H9 (cell line): ENCODE measurements at regions not wholly inside any gene's neighbourhood (a gene's known extent, or its start where the extent isn't known, plus 50 kb on each side); places are given as distances from the start of the nearest gene placed in this dataset.

Experiments
- DNase-seq: peaks from one replicate; pipeline ENCODE4 v3.0.0-alpha.2; 2017
- H2AFZ ChIP-seq: one replicate; pipeline ENCODE4 v1.6.1; 2013; ENCODE audit warnings: mild to moderate bottlenecking, low read length, control low read depth, moderate library complexity
- H2AK5ac ChIP-seq: 2 replicates; pipeline ENCODE4 v1.6.1; 2013; ENCODE audit warnings: low read length, control low read depth, mixed read lengths; ENCODE audit not compliant: insufficient read length
- H2BK120ac ChIP-seq: one replicate; pipeline ENCODE4 v1.6.1; 2013; ENCODE audit warnings: low read depth, mild to moderate bottlenecking, low read length, control low read depth, inconsistent platforms; ENCODE audit not compliant: poor library complexity, severe bottlenecking
- H2BK12ac ChIP-seq: 2 replicates; pipeline ENCODE4 v1.6.1; 2013; ENCODE audit warnings: low read length, control low read depth, mixed read lengths, low read depth; ENCODE audit not compliant: insufficient read length
- H2BK15ac ChIP-seq: 2 replicates; pipeline ENCODE4 v1.6.1; 2013; ENCODE audit warnings: low read depth, low read length, control low read depth
- H2BK20ac ChIP-seq: one replicate; pipeline ENCODE4 v1.6.1; 2013; ENCODE audit warnings: low read depth, mild to moderate bottlenecking, low read length, control low read depth, inconsistent platforms; ENCODE audit not compliant: poor library complexity, severe bottlenecking
- H2BK5ac ChIP-seq: 2 replicates; pipeline ENCODE4 v1.6.1; 2013; ENCODE audit warnings: low read length, control low read depth, mixed read lengths; ENCODE audit not compliant: insufficient read length
- H3K14ac ChIP-seq: 2 replicates; pipeline ENCODE4 v1.6.1; 2013; ENCODE audit warnings: low read length, control low read depth; ENCODE audit not compliant: insufficient read depth
- H3K18ac ChIP-seq: 2 replicates; pipeline ENCODE4 v1.6.1; 2013; ENCODE audit warnings: low read depth, mild to moderate bottlenecking, mixed read lengths, low read length, control low read depth; ENCODE audit not compliant: insufficient read length
- H3K23ac ChIP-seq: 2 replicates; pipeline ENCODE4 v1.6.1; 2013; ENCODE audit warnings: low read length, control low read depth, mixed read lengths, low read depth; ENCODE audit not compliant: insufficient read length
- H3K23me2 ChIP-seq: 2 replicates; pipeline ENCODE4 v1.6.1; 2013; ENCODE audit warnings: low read depth, mild to moderate bottlenecking, mixed read lengths, low read length, control low read depth; ENCODE audit not compliant: insufficient read length, poor library complexity, severe bottlenecking
- H3K27ac ChIP-seq: 2 replicates; pipeline ENCODE4 v1.5.1; 2013; ENCODE audit warnings: low read length, control low read depth, mixed read lengths, low read depth; ENCODE audit not compliant: insufficient read length
- H3K27me3 ChIP-seq: 2 replicates; pipeline ENCODE4 v1.6.1; 2013; ENCODE audit warnings: low read length, control low read depth, inconsistent platforms; ENCODE audit not compliant: insufficient read depth
- H3K4ac ChIP-seq: 2 replicates; pipeline ENCODE4 v1.6.1; 2013; ENCODE audit warnings: low read depth, mild to moderate bottlenecking, control low read depth, inconsistent platforms, low read length, moderate library complexity
- H3K4me1 ChIP-seq: 2 replicates; pipeline ENCODE4 v1.6.1; 2013; ENCODE audit warnings: low read length, control low read depth, inconsistent platforms; ENCODE audit not compliant: insufficient read depth
- H3K4me2 ChIP-seq: 2 replicates; pipeline ENCODE4 v1.6.1; 2013; ENCODE audit warnings: low read length, control low read depth, mixed read lengths; ENCODE audit not compliant: insufficient read length, insufficient read depth
- H3K56ac ChIP-seq: 2 replicates; pipeline ENCODE4 v1.6.1; 2013; ENCODE audit warnings: low read depth, mild to moderate bottlenecking, mixed read lengths, low read length, control low read depth; ENCODE audit not compliant: insufficient read length
- H3K79me1 ChIP-seq: 2 replicates; pipeline ENCODE4 v1.6.1; 2013; ENCODE audit warnings: low read depth, mild to moderate bottlenecking, moderate library complexity, low read length, control low read depth, inconsistent platforms; ENCODE audit not compliant: insufficient read depth, poor library complexity, severe bottlenecking
- H3K79me2 ChIP-seq: 2 replicates; pipeline ENCODE4 v1.6.1; 2013; ENCODE audit warnings: low read length, control low read depth, inconsistent platforms; ENCODE audit not compliant: insufficient read depth
- H3K9ac ChIP-seq: 2 replicates; pipeline ENCODE4 v1.6.1; 2013; ENCODE audit warnings: low read length, control low read depth, mixed read lengths; ENCODE audit not compliant: insufficient read length; ENCODE audit errors: extremely low read depth
- H3K9me3 ChIP-seq: one replicate; pipeline ENCODE4 v1.6.1; 2013; ENCODE audit warnings: low read depth, low read length, inconsistent platforms; ENCODE audit not compliant: control insufficient read depth
- H3T11ph ChIP-seq: one replicate; pipeline ENCODE4 v1.6.1; 2013; ENCODE audit warnings: mild to moderate bottlenecking, low read length, control low read depth, inconsistent platforms
- H4K20me1 ChIP-seq: one replicate; pipeline ENCODE4 v1.6.1; 2013; ENCODE audit not compliant: control insufficient read depth, insufficient read length, insufficient read depth
- H4K5ac ChIP-seq: 2 replicates; pipeline ENCODE4 v1.6.1; 2013; ENCODE audit warnings: low read depth, mild to moderate bottlenecking, mixed read lengths, low read length, control low read depth; ENCODE audit not compliant: insufficient read length
- H4K8ac ChIP-seq: replicated peaks from 2 replicates; pipeline ENCODE4 v1.6.1; 2013; ENCODE audit warnings: low read length, control low read depth, mixed read lengths, low read depth; ENCODE audit not compliant: insufficient read length
- H4K91ac ChIP-seq: 2 replicates; pipeline ENCODE4 v1.6.1; 2013; ENCODE audit warnings: low read depth, mild to moderate bottlenecking, moderate library complexity, mixed read lengths, low read length, control low read depth; ENCODE audit not compliant: insufficient read length
- H3K27ac Mint-ChIP-seq, 3 experiments: 2 replicates in 2 of 3; 3 replicates in 1 of 3; pipeline ENCODE4 v1.8.0; 2020 to 2021; ENCODE audit warnings: mixed read lengths in 3 of 3, mild to moderate bottlenecking in 1 of 3, moderate library complexity in 1 of 3
- H3K27me3 Mint-ChIP-seq: 2 replicates; pipeline ENCODE4 v1.8.0; 2021; ENCODE audit warnings: low read depth, mild to moderate bottlenecking, moderate library complexity, mixed read lengths
- H3K36me3 Mint-ChIP-seq, 3 experiments: 2 replicates in 2 of 3; 3 replicates in 1 of 3; pipeline ENCODE4 v1.8.0; 2020 to 2021; ENCODE audit warnings: low read depth in 3 of 3, mixed read lengths in 3 of 3; ENCODE audit not compliant: insufficient read depth in 1 of 3
- H3K4me1 Mint-ChIP-seq, 2 experiments: 2 replicates each; pipeline ENCODE4 v1.8.0; 2020; ENCODE audit warnings: mixed read lengths in 2 of 2
- H3K4me3 Mint-ChIP-seq, 2 experiments: 2 replicates in 1 of 2; 3 replicates in 1 of 2; pipeline ENCODE4 v1.8.0; 2020 to 2021; ENCODE audit warnings: mild to moderate bottlenecking in 2 of 2, mixed read lengths in 2 of 2, moderate library complexity in 1 of 2
- H3K9me3 Mint-ChIP-seq, 2 experiments: 2 replicates in 1 of 2; 3 replicates in 1 of 2; pipeline ENCODE4 v1.8.0; 2020; ENCODE audit warnings: mild to moderate bottlenecking in 2 of 2, mixed read lengths in 2 of 2, moderate library complexity in 1 of 2
- CTCF ChIP-seq: fragments of 200-600 bp; sonication (generic); conservative IDR thresholded peaks from 3 replicates; pipeline ENCODE4 v1.8.0; 2021; ENCODE audit warnings: antibody characterized with exemption, mild to moderate bottlenecking
- WGBS: extraction: QIAGEN DNeasy Blood & Tissue Kit; methylation state at CpG from one replicate; pipeline ENCODE4 v1.1.7; 2013; ENCODE audit warnings: missing lambda C conversion rate, low lambda C conversion rate, mixed read lengths; ENCODE audit not compliant: insufficient read length; ENCODE audit errors: extremely low coverage; 5-methylcytosine and 5-hydroxymethylcytosine counted together

DNA sequence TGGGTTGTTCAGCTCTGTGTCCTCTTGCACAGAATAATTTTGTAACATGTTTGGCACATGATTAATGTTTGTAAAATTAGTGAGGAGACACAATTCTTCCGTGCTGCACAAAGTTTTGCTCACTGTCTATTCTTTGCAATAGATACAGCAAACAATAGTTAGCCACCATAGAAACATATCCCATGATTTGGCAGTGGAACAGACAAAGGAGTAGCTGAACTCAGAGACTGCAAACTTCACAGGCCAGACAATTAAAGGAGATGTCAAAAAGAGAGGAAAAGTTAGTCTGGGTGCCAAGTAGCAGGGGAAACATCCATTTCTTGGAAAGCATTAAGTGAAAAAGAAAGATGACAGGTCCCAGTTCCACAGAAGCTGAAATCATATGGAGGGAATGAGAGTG lies 267.4 kb upstream of the NRXN1 start:
- Histone ChIP-seq H2BK5ac (no peak overlapping the region), H3K4ac (no peak overlapping the region), H4K5ac (no peak overlapping the region), H4K91ac (no peak overlapping the region), H2BK15ac (no peak overlapping the region), H4K8ac (no peak overlapping the region), H2AFZ (no peak overlapping the region), H2BK12ac (no peak overlapping the region), H4K20me1 (no peaks in the 10 kb centered on the region), H3K9ac (no peak overlapping the region), H2BK120ac (no peak overlapping the region), H3K4me2 (no peak overlapping the region), H3K27ac (no peak overlapping the region), H3K9me3 (no peaks in the 10 kb centered on the region), H3K23ac (no peak overlapping the region), H3K18ac (no peak overlapping the region), H3K14ac (no peak overlapping the region), H3K56ac (no peak overlapping the region), H3K27me3 (no peaks in the 10 kb centered on the region), H3K4me1 (no peaks in the 10 kb centered on the region; the same call in 1 of the 2 replicates), H3K79me1 (no peaks in the 10 kb centered on the region), H3T11ph (no peak overlapping the region), H3K79me2 (no peaks in the 10 kb centered on the region), H2AK5ac (no peak overlapping the region), H3K23me2 (no peaks in the 10 kb centered on the region), H2BK20ac (no peak overlapping the region)
- no peaks in the 10 kb centered on the region for H3K9me3 Mint-ChIP-seq
- no peaks in the 10 kb centered on the region for H3K27me3 Mint-ChIP-seq
- no CpG with 5 or more reads among the region's 1 CpG for WGBS
- peaks cover 0 to 5% of the 10 kb centered on the region in 2 experiments; a peak in 2 of 4 replicates for H3K4me1 Mint-ChIP-seq
- no peak for TF ChIP-seq CTCF
- H3K4me3 Mint-ChIP-seq = no peak overlapping the region
- H3K27ac Mint-ChIP-seq = no peak overlapping the region
- no peaks in the 10 kb centered on the region for H3K36me3 Mint-ChIP-seq
- DNase-seq = no peak
